Liver (tissue), 8 donors: ENCODE measurements at regions not wholly inside any gene's neighbourhood (a gene's known extent, or its start where the extent isn't known, plus 50 kb on each side); places are given as distances from the start of the nearest gene placed in this dataset.
"Not testable (repeated sequence)": the region's sequence is repeated elsewhere in the genome, so short reads cannot be mapped to it uniquely, and the experiment has no call there.

Experiments
- DNase-seq: peaks from one replicate; pipeline ENCODE4 v3.0.0-alpha.2; 2017; ENCODE audit warnings: low spot score
- H3K27ac ChIP-seq, 2 donors: one replicate each; pipeline ENCODE4 v1.7.0; 2013; ENCODE audit warnings: inconsistent platforms in 2 of 2, low read length in 2 of 2, control low read depth in 1 of 2, low read depth in 1 of 2, mild to moderate bottlenecking in 1 of 2
- H3K27me3 ChIP-seq, 4 donors: one replicate each; pipeline versions ENCODE4 v1.6.1 to v1.7.0; 2013; ENCODE audit warnings: low read length in 3 of 4, inconsistent platforms in 1 of 4, mild to moderate bottlenecking in 1 of 4, moderate library complexity in 1 of 4; ENCODE audit not compliant: control insufficient read depth in 4 of 4, insufficient read depth in 4 of 4
- H3K36me3 ChIP-seq, 4 donors: one replicate each; pipeline versions ENCODE4 v1.6.1 to v1.7.0; 2013; ENCODE audit warnings: low read length in 3 of 4, mild to moderate bottlenecking in 3 of 4, low read depth in 1 of 4, moderate library complexity in 1 of 4; ENCODE audit not compliant: control insufficient read depth in 4 of 4, insufficient read depth in 3 of 4
- H3K4me1 ChIP-seq, 4 donors: one replicate each; pipeline versions ENCODE4 v1.6.1 to v1.7.0; 2013; ENCODE audit warnings: low read length in 3 of 4, mild to moderate bottlenecking in 3 of 4, moderate library complexity in 1 of 4; ENCODE audit not compliant: control insufficient read depth in 4 of 4, insufficient read depth in 4 of 4
- H3K4me3 ChIP-seq, 3 donors: one replicate each; pipeline versions ENCODE4 v1.6.1 to v1.7.0; 2013; ENCODE audit warnings: low read length in 3 of 3, control low read depth in 1 of 3, low read depth in 1 of 3, mild to moderate bottlenecking in 1 of 3
- H3K9ac ChIP-seq, 2 donors: one replicate each; pipeline ENCODE4 v1.7.0; 2013; ENCODE audit warnings: low read length in 2 of 2, mild to moderate bottlenecking in 2 of 2, moderate library complexity in 2 of 2, control low read depth in 1 of 2, low read depth in 1 of 2
- H3K9me3 ChIP-seq, 4 donors: one replicate each; pipeline versions ENCODE4 v1.6.1 to v1.7.0; 2013; ENCODE audit warnings: low read length in 3 of 4; ENCODE audit not compliant: control insufficient read depth in 4 of 4
- ATF3 ChIP-seq: IDR thresholded peaks from 2 replicates; pipeline ENCODE4 v1.6.1; 2016; ENCODE audit warnings: antibody characterized with exemption
- CTCF ChIP-seq: fragments of 150-350 bp; IDR thresholded peaks from 2 replicates; pipeline ENCODE4 v1.5.1; 2017; ENCODE audit warnings: improper control_type of control experiment, low read depth, low read length; ENCODE audit not compliant: missing input control
- EGR1 ChIP-seq, 2 donors: IDR thresholded peaks; 2 replicates each; pipeline ENCODE4 v1.6.1; 2016 to 2018; ENCODE audit warnings: antibody characterized with exemption in 2 of 2, low read depth in 2 of 2
- FOXA1 ChIP-seq: IDR thresholded peaks from 2 replicates; pipeline ENCODE4 v1.6.1; 2016; ENCODE audit warnings: antibody characterized with exemption
- FOXA2 ChIP-seq: IDR thresholded peaks from 2 replicates; pipeline ENCODE4 v1.6.1; 2016; ENCODE audit warnings: antibody characterized with exemption
- GABPA ChIP-seq, 2 donors: IDR thresholded peaks in 1 of 2; conservative IDR thresholded peaks in 1 of 2; 2 replicates each; pipeline ENCODE4 v1.6.1; 2016; ENCODE audit warnings: antibody characterized with exemption in 2 of 2, mild to moderate bottlenecking in 1 of 2, moderate library complexity in 1 of 2
- HNF4A ChIP-seq, 2 donors: conservative IDR thresholded peaks; 2 replicates each; pipeline ENCODE4 v1.6.1; 2016; ENCODE audit warnings: antibody characterized with exemption in 2 of 2, mild to moderate bottlenecking in 2 of 2
- HNF4G ChIP-seq: IDR thresholded peaks from 2 replicates; pipeline ENCODE4 v1.6.1; 2016; ENCODE audit warnings: antibody characterized with exemption
- JUND ChIP-seq, 2 donors: IDR thresholded peaks; 2 replicates each; pipeline ENCODE4 v1.6.1; 2016; ENCODE audit warnings: antibody characterized with exemption in 2 of 2
- NR2F2 ChIP-seq: IDR thresholded peaks from 2 replicates; pipeline ENCODE4 v1.6.1; 2016; ENCODE audit warnings: antibody characterized with exemption
- REST ChIP-seq: IDR thresholded peaks from 2 replicates; pipeline ENCODE4 v1.6.1; 2016; ENCODE audit warnings: antibody characterized with exemption, mild to moderate bottlenecking
- SP1 ChIP-seq: IDR thresholded peaks from 2 replicates; pipeline ENCODE4 v1.6.1; 2018; ENCODE audit warnings: antibody characterized with exemption, mild to moderate bottlenecking
- TAF1 ChIP-seq: conservative IDR thresholded peaks from 2 replicates; pipeline ENCODE4 v1.6.1; 2016; ENCODE audit warnings: antibody characterized with exemption, mild to moderate bottlenecking
- YY1 ChIP-seq: IDR thresholded peaks from 2 replicates; pipeline ENCODE4 v1.6.1; 2016; ENCODE audit warnings: antibody characterized with exemption, mild to moderate bottlenecking
- ZBTB33 ChIP-seq: IDR thresholded peaks from 2 replicates; pipeline ENCODE4 v1.6.1; 2016; ENCODE audit warnings: antibody characterized with exemption
- WGBS: extraction: QIAGEN DNeasy Blood & Tissue Kit; methylation state at CpG from one replicate; pipeline ENCODE4 v1.1.7; 2013; 5-methylcytosine and 5-hydroxymethylcytosine counted together
- donor health status: healthy.
- donor health status: healthy.
- donor health status: healthy.
- donor health status: healthy.
- donor health status: healthy.

- DNase-seq: no peak
- no peaks in the 10 kb centered on the region for H3K36me3 ChIP-seq
- H3K9ac ChIP-seq: no peak overlapping the region
- 56% methylated on average over 3 of the region's 3 CpGs for WGBS
- no peak overlapping the region for H3K27ac ChIP-seq
- H3K9me3 ChIP-seq: no peaks in the 10 kb centered on the region
- no peak overlapping the region for H3K4me3 ChIP-seq
- H3K27me3 ChIP-seq: peaks cover 0 to 2% (median 0%) of the 10 kb centered on the region in 4 donors
- TF ChIP-seq CTCF (no peak), HNF4A (conservative IDR thresholded peaks at IDR 0.05) (no peak), GABPA (IDR thresholded peaks at IDR 0.05 in 1 of 2, conservative IDR thresholded peaks at IDR 0.05 in 1 of 2) (no peak)
- H3K4me1 ChIP-seq: no peaks in the 10 kb centered on the region
Measured at GRCh38 chr9:24144796-24145195, 318.8 kb upstream of the ELAVL2 start.

GRCh38 chr9:24135072-24135471 is 309.0 kb upstream of the ELAVL2 start:
- H3K36me3 ChIP-seq, H3K27me3 ChIP-seq, DNase-seq, H3K27ac ChIP-seq, H3K9ac ChIP-seq, H3K4me3 ChIP-seq, H3K9me3 ChIP-seq, H3K4me1 ChIP-seq: not testable (repeated sequence)
- WGBS: 94% methylated on average over 29 of the region's 29 CpGs

GRCh38 chr9:24132244-24132643 is 306.2 kb upstream of the ELAVL2 start:
- WGBS: 68% methylated on average over 2 of the region's 2 CpGs
- Histone ChIP-seq H3K27me3 (no peaks in the 10 kb centered on the region), H3K9me3 (no peaks in the 10 kb centered on the region), H3K27ac (no peak overlapping the region), H3K36me3 (no peaks in the 10 kb centered on the region), H3K4me3 (no peak overlapping the region), H3K9ac (no peak overlapping the region), H3K4me1 (no peaks in the 10 kb centered on the region)
- no peak for DNase-seq
- TF ChIP-seq ZBTB33 (no peak), TAF1 (no peak), YY1 (no peak), JUND (IDR thresholded peaks at IDR 0.05) (no peak), EGR1 (IDR thresholded peaks at IDR 0.05; ENCODE audit: low read depth in 2 of 2) (no peak), CTCF (no peak), HNF4G (no peak), HNF4A (conservative IDR thresholded peaks at IDR 0.05) (no peak), FOXA1 (no peak), NR2F2 (no peak), FOXA2 (no peak), ATF3 (no peak), GABPA (IDR thresholded peaks at IDR 0.05 in 1 of 2, conservative IDR thresholded peaks at IDR 0.05 in 1 of 2) (no peak), REST (no peak), SP1 (no peak)
